ENCODE measurements at regions not wholly inside any gene's neighbourhood (a gene's known extent, or its start where the extent isn't known, plus 50 kb on each side); places are given as distances from the start of the nearest gene placed in this dataset.
A peak's percentile ranks its signal among the peaks of the same experiment; 100 is the strongest.

DNA sequence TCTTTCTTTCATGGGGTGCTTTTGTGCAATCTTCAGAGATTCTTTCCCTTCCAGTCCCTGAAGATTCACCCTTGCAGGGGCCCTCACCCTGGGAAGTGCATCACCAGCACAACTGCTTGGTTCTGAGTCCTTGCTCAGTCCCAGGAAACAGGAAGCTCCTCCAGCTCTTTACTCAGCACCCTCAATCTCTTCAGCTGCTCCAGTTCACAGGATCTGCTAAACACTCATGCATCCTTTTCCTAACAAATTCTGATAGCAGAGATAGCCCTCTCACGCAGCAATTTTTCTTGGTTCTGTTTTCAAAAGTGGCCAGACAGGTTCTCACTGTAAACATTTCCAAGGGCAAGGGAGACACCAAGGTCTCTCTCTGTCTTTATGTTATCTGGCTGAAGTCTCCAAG lies 823.1 kb downstream of the LIG4 start:
- DNase-seq (ENCODE audit: low read depth): no peak

DNA sequence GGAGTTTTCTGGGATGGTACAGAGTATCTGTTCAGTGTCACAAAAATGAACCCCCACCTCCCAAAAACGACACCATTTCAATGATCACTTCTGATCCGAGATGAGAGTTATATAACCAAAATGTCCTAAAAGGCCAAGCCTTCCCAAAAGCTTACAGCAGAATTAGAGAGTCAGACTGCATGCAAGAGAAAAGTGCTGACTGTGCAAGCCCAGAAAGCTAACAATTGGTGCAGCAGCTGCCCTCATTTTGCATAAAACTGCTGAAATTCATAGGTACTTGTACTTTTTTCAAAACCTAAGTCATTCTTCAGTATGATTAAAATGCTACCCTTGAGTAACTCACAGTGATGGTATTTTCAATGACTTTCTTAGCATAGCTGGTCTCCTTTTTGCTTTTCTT lies 819.6 kb upstream of the ARGLU1 start:
- DNase-seq (ENCODE audit: low read depth): no peak

DNA sequence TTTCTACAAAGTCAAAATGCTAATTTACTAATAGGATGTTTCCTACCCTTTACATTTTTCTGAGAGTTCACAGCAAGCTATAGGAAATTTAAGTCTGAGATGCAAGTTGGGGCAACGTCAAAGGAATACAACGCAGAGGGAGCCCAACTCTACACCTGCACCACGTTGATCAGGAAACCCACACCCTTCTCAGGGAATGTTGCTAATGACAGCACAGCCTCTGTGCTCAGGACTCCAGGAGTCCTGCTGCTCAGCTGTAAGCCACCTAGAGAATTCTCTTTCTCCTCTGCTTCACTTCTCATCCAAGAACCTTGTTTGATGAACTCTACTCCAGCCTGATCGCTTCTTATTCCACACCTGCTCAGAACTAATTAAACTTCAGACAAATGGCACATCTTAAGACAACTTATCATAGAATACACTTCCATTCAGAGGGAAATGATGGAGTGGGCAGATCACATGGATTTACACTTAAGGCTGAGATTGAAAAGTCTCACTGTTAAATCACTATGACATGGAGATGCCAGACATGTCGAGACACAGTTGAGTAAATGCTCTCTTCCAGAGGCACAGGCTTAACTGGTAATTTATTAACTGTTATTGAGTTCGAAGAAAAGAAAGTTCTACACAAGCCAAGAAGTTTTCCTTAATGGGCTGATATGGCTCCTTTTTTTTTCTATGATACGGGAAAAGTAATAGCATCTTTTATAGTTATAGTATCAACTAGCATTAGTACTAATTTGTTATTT lies 811.6 kb upstream of the ARGLU1 start:
- DNase-seq (ENCODE audit: low read depth): no peak

DNA sequence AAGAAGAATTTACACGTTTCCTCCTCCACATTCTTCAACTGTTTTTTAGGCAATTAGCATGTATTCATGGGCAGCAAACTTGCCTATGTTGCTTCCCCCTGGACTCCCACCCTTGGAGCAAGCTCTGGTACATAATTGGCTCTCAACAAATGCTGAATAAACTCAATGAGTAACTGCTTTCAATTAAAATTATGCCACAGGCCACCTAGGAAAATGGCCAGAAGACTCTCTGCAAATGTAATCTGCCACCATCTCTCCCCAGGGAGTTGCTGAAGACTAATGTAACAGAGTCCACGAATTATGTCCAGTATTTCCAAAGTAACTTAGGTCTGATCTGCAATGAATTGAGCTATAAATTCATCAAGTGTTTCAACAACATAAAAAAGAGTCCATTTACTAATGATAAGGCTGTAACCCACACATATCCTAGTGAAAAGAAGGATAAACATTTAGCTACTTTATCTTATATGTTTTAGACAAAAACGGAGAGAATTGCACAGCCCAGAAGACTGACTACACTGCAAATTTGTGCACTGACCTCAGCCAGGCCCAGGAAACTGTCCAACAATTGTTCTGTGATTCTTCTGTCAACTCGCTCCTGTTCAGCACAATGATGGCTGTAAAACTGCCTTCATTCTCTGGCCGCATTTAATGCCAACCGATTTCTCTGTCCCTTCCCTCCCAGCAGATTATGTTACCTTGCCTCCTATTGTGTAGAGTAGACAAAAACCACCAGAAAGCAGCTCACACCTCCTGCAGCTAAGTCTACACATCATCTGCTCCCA lies 808.6 kb upstream of the ARGLU1 start:
- DNase-seq (ENCODE audit: low read depth): no peak

DNA sequence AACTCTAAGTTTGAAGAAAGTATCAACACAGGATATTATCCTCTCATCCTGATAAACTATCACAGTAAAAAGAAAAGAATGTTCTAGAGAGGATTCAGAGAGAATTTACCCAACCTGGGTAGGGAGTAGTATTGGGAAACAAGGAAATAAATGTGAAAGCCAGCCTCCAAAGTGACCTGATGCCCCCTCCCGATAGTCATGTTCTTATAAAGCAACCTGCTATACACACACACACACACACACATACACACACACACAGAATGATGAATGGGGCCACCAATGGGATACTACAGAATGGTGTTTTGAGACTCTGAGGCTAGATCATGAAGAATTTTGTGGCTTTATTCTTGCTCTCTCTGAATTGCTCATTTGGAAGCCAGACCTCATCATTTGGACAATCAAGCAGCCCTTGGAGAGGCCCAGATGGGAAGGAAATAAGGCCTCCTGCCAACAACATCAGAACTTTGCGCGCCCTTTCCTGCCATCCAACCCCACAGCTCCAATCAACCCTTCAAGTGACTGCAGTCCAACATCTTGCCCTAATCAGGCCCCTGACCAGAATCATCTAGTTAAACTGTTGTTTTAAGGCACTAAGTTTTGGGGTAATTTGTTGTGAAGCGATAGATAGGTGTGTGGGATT lies 807.9 kb upstream of the ARGLU1 start:
- DNase-seq (ENCODE audit: low read depth): peak; percentile 50

DNA sequence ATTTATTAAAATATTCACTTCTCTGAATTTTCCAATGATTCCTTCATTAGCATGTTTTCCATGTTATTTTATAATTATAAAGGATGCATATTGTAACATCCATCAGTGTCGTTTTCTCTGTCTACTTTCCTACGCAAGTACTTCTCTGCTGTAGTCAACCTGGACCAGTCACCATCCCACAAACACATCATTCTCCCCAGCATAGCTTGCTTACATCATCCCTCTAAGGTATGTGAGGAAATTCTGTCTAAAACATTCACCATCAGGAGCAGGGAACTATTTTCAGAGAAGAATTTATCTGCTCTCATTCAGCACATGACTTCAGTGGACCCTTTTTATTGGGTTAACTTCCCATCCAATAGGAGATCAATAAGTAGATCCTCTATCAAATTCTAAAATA lies 806.1 kb upstream of the ARGLU1 start:
- DNase-seq (ENCODE audit: low read depth): peak; percentile 39

DNA sequence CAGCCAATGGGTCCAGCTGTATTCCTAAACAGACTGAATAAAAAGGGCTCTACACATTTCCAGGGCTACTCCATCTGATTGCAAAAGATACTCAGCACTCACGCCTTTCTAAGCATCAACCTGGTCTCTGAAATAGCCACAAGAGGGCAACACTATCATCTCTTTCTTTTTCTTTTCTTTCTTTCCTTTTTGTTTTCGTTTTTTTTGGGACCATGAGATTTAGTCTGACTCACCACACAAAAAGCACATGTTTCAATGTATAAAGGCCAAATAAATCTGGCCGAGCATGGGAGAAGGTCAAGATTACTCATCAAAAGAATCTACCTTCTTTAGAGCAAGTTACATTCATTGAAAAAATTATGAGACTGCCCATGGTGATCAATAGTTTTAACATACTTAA lies 805.6 kb upstream of the ARGLU1 start:
- peak; percentile 87 for DNase-seq (ENCODE audit: low read depth)

DNA sequence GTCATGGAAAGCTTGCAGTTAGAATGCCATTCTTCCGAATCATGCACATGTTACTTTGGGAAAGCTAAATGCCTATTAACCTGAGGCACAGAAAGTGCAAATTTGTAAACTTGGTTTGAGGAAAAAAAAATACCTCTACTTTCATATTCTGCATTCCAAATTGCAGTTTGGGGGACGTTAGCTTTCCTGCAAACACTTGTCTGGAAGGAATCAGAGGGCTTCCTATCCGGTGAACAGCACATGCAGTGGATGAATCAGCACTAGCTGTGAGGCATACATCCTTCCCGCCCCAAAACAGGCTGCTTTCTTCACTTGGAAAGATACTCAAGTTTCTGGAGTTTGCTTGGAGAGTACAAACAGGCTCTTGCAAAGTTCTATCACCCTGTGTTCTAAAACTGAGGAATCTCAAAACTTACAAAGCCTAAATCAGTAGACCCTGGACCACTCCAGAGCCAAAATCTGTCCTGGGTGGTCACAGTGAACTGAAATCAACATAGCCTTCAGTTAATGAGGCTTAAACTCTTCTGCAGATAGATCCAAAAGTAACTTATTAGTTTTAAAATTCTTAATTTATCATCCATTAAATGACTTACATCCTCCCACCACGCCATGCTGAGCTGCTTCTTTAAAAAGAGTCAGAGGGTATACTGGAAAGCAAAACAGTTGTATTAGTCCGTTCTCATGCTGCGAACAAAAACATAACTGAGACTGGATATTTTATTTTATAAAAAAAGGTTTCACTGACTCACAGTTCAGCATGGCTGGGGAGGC lies 802.3 kb upstream of the ARGLU1 start:
- peak; percentile 69 for DNase-seq (ENCODE audit: low read depth)

DNA sequence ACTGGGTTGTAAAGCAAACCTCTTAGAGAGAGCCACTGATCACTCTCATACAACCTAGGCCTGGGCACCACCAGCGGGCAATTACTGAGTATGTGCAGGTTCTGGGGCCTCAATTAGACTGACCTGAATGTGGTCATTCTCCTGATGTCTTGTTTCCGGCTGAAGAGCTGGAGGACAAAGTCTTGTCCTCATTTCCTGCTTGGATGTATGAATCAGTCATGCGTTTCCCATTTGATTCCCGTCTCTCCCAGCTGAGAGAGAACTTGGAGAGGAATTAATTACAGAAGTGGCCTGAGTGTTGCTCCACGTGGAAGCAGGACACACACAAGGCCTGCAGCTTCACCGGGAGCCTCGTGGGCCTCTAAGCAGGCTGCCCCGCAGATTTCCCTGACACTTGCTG lies 799.3 kb upstream of the ARGLU1 start:
- DNase-seq (ENCODE audit: low read depth): no peak

DNA sequence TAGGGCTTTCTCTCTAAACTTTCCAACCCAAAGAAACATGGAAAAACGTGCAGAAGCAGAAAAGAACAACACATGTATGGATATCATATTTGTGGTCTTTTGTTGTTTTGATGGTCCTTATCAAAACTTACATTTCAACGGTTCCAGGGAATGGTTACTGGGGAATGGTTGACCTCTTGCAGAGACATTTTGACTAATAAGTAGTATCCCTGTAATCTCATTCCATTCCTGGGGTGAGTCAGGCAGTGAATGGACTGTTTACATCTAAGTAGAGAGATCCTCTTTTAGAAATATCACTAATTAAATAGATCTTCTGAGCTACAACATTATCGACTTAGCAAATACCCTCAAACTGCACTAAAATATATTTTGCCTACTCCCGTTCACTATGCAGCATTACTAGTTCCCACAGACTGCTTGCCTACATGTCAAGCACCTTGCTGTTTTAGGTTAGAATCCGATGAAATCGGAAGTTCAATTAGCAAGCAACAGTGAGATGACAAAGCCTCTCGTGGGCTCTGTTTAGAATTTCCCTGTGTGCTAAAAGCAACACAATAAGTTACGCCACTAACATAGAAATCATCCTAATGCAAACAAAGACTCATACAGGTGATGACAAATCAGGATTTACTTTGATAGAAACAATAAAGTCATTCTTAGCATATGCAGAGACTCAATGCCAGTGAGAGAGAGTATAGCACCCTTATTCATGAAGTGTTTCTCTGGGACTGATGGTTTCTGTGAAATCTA lies 797.7 kb upstream of the ARGLU1 start:
- peak; percentile 91 for DNase-seq (ENCODE audit: low read depth)

DNA sequence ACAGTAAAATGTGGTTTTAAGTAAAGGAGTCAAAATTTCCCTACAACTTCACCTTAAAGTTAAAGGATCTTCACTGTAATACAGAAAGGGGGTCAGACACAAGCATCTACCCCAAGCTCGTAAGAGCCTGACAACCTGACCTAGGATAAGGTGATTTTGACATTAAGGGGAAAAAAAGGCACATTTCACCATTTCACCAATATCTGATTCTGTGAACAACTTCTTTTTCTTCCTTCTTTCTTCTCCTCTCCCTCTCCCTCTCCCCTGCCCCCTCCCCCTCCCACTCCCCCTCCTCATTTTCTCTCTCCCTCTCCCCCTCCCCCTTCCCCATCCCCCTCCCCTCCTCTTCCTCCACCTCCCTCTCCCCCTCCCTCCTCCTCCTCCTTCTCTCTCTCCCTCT lies 796.7 kb upstream of the ARGLU1 start:
- no peak for DNase-seq (ENCODE audit: low read depth)

DNA sequence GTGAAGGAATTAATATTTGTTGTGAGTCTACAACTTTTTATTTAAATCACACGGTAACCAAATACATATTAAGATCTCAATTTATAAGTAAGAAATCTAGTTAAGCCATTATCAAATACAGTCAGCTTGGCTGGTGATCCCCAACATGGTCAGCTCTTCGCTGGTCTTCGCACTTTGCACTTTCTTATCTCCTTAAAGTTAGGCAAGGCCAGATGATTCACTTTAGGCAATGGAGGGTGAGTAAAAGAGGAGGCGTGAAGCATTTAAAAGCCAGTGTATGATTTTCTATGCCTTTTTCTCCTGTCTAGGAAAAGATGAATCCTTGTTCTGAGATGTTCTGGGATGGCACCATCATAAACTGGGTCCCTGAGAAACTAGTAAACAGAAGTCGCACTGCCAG lies 793.7 kb upstream of the ARGLU1 start:
- DNase-seq (ENCODE audit: low read depth): peak; percentile 90

DNA sequence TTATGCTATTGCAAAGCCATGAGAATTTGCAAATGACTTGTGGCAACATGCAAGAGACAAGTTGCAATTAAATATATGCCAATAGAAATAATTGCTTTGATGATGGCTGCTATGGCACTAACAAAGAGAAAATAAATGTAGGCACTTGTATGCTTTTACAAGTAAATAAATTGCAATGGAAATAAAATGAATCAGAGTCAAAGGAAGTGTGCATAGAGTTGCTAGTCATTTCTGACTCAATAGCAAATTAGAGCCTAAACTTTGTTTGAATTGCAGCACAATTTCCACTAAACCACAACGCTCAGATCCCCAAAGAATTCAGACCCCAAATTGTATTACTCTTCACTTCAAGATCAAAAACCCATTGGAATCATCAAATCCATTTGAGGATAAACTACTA lies 792.1 kb upstream of the ARGLU1 start:
- no peak for DNase-seq (ENCODE audit: low read depth)

DNA sequence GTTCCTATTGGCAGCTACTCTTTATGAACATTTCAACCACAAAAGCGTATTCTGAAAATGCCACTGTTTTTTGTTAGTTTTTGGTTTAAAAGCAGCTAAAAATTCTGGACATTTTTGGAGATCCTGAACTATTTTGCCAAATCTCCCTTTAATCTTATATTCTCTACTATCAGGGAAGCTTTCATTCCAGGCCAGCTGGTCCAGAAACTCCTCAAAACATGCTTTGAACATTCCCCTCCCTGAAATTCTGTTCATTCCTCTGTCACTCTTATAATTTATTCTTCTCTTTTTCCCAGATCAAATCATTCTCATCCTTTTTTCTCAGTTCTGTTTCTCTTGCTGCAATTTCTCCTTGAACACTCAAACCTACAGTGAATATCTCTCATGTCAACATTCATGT lies 790.9 kb upstream of the ARGLU1 start:
- peak; percentile 69 for DNase-seq (ENCODE audit: low read depth)

DNA sequence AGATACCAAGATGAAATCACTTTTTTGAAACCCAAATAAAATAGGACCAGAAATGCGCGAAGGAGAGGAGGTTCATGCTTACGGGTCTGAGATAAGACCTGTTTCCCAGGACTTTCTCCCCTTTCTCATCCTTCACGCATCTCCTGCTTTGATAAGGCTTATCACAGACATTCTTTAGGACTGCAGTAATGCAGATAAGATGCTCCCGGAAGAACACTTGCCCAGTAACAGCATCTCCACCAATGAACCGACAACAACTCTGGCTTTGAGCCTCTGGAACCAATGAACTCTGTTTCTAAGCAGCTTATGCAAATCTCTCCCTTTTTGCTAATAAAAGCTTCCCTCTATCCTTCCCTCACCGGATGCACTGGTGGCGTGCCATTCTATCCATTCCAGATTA lies 783.4 kb upstream of the ARGLU1 start:
- DNase-seq (ENCODE audit: low read depth): peak; percentile 99

DNA sequence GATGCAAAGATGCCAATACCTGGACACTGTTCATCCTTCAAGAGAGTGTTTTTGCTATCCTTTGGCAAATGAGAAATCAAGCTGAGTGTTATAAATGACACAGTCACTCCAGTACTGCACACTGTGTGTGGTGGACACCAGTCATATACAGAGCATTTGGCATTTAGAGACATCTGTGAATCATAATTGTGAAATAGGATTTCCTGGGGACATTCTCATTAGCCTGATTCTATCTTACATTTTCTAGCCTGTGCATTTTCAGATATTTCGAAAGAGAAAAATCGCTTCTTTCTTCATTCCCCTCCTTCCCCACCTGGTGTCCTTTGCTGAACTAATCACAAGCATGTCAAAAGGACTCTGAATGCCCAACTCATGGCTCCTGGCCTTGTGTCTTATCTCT lies 781.0 kb upstream of the ARGLU1 start:
- peak; percentile 86 for DNase-seq (ENCODE audit: low read depth)

DNA sequence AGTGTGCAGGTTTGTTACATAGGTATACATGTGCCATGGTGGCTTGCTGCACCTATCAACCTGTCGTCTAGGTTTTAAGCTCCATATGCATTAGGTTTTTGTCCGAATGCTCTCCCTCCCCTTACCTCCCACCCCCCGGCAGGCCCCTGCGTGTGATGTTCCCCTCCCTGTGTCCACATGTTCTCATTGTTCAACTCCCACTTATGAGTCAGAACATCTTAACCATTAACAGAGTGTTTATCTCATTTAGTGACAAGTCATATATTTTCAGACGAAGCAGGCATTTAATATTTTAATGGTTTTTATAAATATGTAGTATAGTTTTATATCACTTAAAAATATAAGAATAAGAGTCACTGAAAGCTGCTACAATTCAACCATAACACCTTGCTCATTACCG lies 780.5 kb upstream of the ARGLU1 start:
- DNase-seq (ENCODE audit: low read depth): peak; percentile 83

DNA sequence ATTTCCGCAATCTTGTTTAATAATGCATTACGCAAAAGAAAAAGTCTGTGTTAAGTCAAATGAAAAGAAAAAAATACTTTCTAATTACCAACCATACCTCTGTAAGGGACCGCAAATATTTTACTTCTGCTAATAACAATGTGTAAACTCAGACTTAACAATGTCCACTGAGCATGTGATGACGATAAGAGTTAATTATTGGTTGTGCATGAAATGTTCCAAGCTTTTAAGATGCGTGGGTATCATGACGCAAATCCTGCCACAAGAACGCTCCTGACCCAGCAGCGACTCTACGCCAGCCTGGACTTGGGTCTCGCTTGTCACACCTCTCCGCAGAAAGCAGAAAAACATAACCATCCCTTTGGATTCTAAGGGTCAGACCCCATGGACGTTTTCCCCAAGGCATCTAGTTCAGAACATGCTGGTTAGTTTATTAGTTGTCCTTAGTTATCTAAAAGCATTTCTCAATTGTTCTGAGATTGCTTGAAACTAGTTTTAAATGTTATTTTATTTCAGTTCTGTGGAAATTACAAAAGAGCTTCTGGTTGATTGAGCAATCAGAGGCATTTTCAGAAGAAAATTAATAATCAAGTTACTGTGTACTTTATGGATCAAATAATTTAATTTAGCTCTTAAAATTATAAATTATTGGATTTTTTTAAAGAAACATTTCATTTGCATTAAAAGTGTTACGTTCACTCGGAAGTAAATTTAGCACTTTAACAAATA lies 779.9 kb upstream of the ARGLU1 start:
- peak; percentile 61 for DNase-seq (ENCODE audit: low read depth)

DNA sequence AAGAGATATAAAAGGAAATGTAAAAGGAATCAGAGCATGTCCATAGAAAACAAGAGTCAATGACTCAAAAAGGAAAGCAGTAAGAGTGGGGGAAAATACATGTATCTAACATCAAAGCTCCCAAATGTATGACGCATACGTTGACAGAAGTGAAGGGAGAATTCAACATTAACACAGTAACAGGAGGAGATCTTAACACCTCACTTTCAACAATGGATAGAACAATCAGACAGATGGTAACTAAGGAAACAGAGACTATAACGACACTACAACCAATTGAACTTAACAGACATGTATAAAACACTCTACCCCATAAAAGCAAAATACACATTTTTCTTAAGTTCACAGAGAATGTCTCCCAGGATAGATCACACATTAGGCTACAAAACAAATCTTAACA lies 774.8 kb upstream of the ARGLU1 start:
- DNase-seq (ENCODE audit: low read depth): no peak

DNA sequence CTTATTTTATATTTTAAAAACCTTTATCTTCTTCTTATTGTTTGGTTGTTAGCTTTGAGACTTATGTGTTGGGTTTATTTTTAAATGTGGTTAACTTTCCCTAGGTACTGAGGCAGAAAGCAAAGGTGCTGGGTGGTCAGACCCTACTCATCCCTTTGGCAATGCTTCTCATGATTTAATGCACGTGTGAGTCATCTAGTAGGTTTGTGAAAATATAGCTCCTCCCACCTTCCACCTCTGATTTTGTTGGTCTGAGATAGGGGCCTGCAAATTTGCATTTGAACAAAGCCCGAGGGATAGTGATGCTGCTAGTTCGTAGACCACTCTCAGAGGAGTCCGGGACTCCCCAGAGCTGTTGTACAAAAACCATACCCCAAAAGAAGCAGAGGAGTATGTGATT lies 771.3 kb upstream of the ARGLU1 start:
- DNase-seq (ENCODE audit: low read depth): peak; percentile 76

DNA sequence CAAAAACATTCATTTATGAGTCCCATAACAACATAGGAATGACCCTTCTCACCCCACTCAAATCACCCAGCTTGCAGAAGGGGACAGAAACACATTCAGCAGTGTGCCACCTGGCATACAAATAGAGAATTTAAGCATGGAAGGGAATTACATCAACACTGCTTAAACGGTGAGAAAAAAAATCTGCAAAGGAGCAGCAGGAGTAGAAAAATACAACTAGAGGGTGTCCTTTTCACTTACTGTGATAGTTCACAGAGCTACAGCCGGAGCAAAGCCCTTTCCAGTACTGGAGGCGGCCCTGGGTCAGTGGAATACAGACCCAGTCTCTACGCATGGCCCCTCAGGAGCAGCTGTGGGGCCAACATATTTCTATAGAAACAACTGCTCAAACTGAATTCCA lies 764.3 kb upstream of the ARGLU1 start:
- DNase-seq (ENCODE audit: low read depth): no peak
